Activated naive CD4-positive, alpha-beta T cell treated with anti-CD3 and anti-CD28 coated beads, Interleukin-2, amount 10 ng/mL, durations not matched to agents 7 days and 5 days (primary cell): ENCODE measurements at regions not wholly inside any gene's neighbourhood (a gene's known extent, or its start where the extent isn't known, plus 50 kb on each side); places are given as distances from the start of the nearest gene placed in this dataset.
"Not testable (repeated sequence)": the region's sequence is repeated elsewhere in the genome, so short reads cannot be mapped to it uniquely, and the experiment has no call there.

Experiments used
- CTCF ChIA-PET: fragments of 350-600 bp; sonication (Branson Sonifier 250); formaldehyde crosslinking; loops from one replicate; lab custom pipeline; 2021; ENCODE audit warnings: antibody characterized with exemption; lab: Charles Lee
- DNase-seq: peaks from one replicate; pipeline ENCODE4 v3.0.0-alpha.2; 2020
- H3K27ac Mint-ChIP-seq: one replicate; pipeline ENCODE4 v1.8.0; 2021; ENCODE audit warnings: mild to moderate bottlenecking, moderate library complexity, mixed read lengths
- H3K27me3 Mint-ChIP-seq: one replicate; pipeline ENCODE4 v1.8.0; 2021; ENCODE audit warnings: mild to moderate bottlenecking, mixed read lengths
- H3K36me3 Mint-ChIP-seq: one replicate; pipeline ENCODE4 v1.8.0; 2021; ENCODE audit warnings: mixed read lengths
- H3K4me1 Mint-ChIP-seq: one replicate; pipeline ENCODE4 v1.8.0; 2021; ENCODE audit warnings: mixed read lengths
- H3K4me3 Mint-ChIP-seq: one replicate; pipeline ENCODE4 v1.8.0; 2021; ENCODE audit warnings: mild to moderate bottlenecking, moderate library complexity, mixed read lengths
- H3K9me3 Mint-ChIP-seq: one replicate; pipeline ENCODE4 v1.8.0; 2021; ENCODE audit warnings: mixed read lengths

DNA sequence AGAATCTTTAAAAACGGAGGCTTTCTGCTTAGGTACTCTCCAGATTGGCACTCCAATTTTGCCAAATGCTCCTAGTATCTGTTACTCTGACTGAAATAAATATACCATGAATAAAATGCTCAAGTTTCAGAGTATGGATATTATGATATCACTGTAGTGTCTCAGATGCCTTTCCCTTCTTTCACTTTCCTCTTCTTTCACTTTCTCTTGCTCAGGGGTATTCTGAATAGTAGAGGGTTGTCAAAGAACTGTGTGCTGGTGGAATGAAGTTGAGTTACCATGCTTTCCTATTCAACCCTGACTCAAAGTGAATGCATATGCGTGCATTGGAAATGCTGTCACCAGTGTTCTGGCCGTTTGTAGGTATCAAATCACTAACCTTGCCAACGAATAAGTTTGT is 1015.2 kb upstream of the FANCL start:
- DNase-seq = no peak
- H3K27ac Mint-ChIP-seq = no peak overlapping the region
- H3K27me3 Mint-ChIP-seq = no peaks in the 10 kb centered on the region
- CTCF ChIA-PET = no interaction called here
- H3K36me3 Mint-ChIP-seq = no peaks in the 10 kb centered on the region
- H3K9me3 Mint-ChIP-seq = no peaks in the 10 kb centered on the region
- H3K4me3 Mint-ChIP-seq = no peak overlapping the region
- H3K4me1 Mint-ChIP-seq = no peaks in the 10 kb centered on the region

DNA sequence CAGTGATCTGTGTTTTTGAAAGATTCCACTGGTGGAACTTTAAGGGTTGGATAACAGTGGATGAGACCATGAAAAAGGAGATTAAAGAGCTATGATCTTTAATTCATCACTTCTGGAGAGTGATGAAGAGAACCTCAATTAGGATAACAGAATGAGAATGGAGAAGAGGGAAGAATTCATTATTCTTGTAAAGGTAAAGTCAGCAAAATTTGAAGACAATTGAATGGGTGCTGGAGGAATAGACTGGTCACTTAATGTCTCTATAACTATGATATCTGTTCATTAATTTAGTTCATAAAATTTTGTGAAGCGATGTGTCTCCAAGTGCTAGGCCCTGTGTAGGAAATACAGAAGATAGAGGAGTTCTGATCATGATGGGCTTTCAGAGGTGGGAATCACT is 1013.2 kb upstream of the FANCL start:
- Mint-ChIP-seq H3K36me3 (no peaks in the 10 kb centered on the region), H3K27me3 (no peaks in the 10 kb centered on the region), H3K4me3 (no peak overlapping the region), H3K4me1 (no peaks in the 10 kb centered on the region), H3K27ac (no peak overlapping the region), H3K9me3 (no peaks in the 10 kb centered on the region)
- CTCF ChIA-PET = no interaction called here
- DNase-seq = no peak

GRCh38 chr2:59250307-59250677 is 1009.2 kb upstream of the FANCL start:
- CTCF ChIA-PET = no interaction called here
- Mint-ChIP-seq H3K9me3 (no peaks in the 10 kb centered on the region), H3K36me3 (no peaks in the 10 kb centered on the region), H3K4me3 (no peak overlapping the region), H3K4me1 (no peaks in the 10 kb centered on the region), H3K27ac (no peak overlapping the region), H3K27me3 (no peaks in the 10 kb centered on the region)
- DNase-seq = no peak

DNA sequence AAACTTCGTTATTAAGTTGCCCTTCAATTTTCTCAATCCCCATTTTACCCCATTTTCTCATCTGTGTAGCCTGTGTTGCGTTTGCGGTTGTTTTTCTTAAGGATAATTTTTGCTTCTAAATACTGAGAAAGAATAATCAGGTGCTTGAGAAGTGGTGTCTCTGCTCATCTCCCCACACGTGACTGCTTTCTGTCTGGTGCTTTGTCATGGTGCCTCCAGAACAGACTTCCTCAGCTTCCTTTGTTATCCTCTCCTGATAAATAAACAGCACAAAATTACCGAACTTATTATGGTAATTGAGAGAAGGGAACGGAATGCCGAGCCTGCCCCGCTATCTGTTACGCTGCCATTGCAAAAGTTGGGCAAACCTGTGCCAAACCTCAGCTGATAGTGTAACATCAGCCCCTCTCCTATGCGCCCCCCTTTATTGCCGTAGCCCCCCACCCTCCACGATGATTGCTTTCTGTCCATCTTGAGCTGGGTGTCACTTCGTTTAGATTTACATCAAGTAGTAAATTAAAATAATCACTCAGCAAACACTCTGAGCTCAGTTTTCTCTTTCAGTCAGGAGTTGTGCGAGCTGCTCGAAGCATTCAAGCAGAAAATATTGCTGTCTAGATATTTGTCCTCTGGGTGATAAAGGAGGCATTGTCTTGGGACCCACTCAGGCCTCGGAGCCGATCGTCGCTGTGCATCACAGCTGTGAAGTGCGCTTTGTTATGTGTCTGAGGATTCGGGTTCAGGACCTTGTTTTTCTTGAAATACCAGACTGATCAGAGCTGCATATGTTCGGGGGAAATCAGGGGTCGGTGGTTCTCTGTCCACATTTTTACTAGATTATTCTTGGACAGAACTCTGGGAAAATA is 1008.5 kb upstream of the FANCL start:
- Mint-ChIP-seq H3K36me3 (no peaks in the 10 kb centered on the region), H3K4me1 (no peaks in the 10 kb centered on the region), H3K27me3 (no peaks in the 10 kb centered on the region), H3K9me3 (no peaks in the 10 kb centered on the region), H3K4me3 (no peak overlapping the region), H3K27ac (no peak overlapping the region)
- DNase-seq = no peak
- CTCF ChIA-PET = no interaction called here

DNA sequence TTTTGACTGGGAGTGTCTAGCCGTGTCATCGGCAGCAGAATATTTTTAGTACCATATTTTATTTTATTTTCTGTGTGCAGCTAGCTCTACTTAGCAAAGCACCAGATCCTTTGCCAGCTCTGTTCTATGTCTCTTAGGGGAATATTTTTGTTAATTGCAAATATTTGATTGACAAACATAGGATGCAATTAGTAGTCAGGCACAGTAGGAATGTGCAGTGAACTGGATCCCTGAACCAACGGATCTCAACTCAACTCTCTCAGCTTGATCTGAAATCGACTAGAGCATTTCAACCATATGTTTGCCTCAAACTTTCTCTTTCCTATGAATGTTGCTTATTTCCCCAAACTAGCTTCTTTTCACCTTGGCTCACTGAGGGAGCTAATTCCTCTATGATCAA is 998.0 kb upstream of the FANCL start:
- H3K27me3 Mint-ChIP-seq = no peaks in the 10 kb centered on the region
- no peak for DNase-seq
- H3K9me3 Mint-ChIP-seq = no peaks in the 10 kb centered on the region
- CTCF ChIA-PET = no interaction called here
- no peak overlapping the region for H3K4me3 Mint-ChIP-seq
- H3K4me1 Mint-ChIP-seq = no peaks in the 10 kb centered on the region
- H3K27ac Mint-ChIP-seq = no peak overlapping the region
- H3K36me3 Mint-ChIP-seq = no peaks in the 10 kb centered on the region

DNA sequence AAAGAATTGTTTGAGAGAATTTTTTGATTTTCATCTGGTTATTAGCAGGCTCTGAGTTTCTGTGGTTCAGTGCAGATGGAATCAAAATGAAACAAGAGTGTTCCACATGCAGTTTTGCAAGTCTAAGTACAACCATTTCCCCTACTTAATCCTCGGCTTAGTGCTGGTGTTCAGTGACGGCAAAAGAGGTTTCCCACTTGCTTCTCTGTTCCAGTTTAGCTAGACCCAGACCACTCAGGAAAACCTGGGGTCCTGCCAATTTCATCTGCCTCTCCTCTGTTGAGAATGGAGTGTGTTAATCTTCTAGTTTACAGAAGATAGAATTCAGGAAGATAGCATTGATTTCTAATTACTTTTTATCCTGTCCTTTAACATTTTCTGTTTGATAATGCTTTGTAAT is 996.2 kb upstream of the FANCL start:
- Mint-ChIP-seq H3K27ac (no peak overlapping the region), H3K36me3 (no peaks in the 10 kb centered on the region), H3K9me3 (no peaks in the 10 kb centered on the region), H3K4me3 (no peak overlapping the region), H3K27me3 (no peaks in the 10 kb centered on the region), H3K4me1 (no peaks in the 10 kb centered on the region)
- CTCF ChIA-PET = no interaction called here
- DNase-seq = no peak

- Mint-ChIP-seq H3K4me3 (no peak overlapping the region), H3K36me3 (no peaks in the 10 kb centered on the region), H3K4me1 (no peaks in the 10 kb centered on the region), H3K27me3 (no peaks in the 10 kb centered on the region), H3K27ac (no peak overlapping the region), H3K9me3 (no peaks in the 10 kb centered on the region)
- DNase-seq = no peak
- CTCF ChIA-PET = no interaction called here
Measured at GRCh38 chr2:59236723-59237122, 995.6 kb upstream of the FANCL start.

DNA sequence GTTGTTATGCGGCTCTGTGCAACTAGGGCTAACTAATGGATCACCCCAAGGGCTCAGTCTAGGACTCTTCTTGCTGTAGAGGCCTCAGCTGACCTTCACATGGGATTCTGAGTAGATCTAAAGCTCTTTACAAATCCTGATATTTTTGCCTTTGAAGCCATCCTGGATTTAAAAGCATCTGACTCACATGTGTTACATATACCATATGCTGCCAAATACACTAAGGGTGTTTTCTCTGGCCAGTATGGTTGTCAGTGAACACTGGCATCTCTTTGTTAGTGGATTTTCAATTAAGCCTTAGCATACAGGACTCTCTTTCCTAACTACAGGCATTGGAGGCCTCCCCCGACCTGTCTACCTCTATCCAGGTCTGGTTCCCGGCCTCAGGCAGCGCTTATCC is 992.8 kb upstream of the FANCL start:
- DNase-seq = no peak
- Mint-ChIP-seq H3K36me3 (no peaks in the 10 kb centered on the region), H3K27me3 (no peaks in the 10 kb centered on the region), H3K9me3 (no peaks in the 10 kb centered on the region), H3K4me3 (no peak overlapping the region), H3K27ac (no peak overlapping the region), H3K4me1 (no peaks in the 10 kb centered on the region)
- CTCF ChIA-PET = no interaction called here

DNA sequence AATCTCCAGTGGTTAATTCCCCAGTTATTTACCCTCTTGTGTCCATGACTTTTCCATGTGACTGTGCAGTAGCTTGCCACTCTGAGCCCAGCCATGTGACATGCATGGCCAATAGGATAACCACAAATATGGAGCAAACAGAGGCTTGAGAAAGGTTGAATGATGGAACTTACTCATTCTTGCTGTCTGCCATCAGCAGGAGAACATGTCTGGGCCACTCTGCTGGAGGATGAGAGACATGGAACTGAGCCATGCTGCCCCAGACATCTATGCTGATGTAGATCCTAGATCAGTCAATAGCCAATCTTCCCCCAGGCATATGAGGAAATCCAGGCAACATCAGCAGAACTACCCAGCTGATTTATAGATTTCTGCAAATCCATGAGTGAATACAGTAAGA is 992.3 kb upstream of the FANCL start:
- Mint-ChIP-seq H3K27ac (no peak overlapping the region), H3K36me3 (no peaks in the 10 kb centered on the region), H3K4me3 (no peak overlapping the region), H3K27me3 (no peaks in the 10 kb centered on the region), H3K9me3 (no peaks in the 10 kb centered on the region), H3K4me1 (no peaks in the 10 kb centered on the region)
- no peak for DNase-seq
- CTCF ChIA-PET = no interaction called here

- no peak for DNase-seq
- H3K4me3 Mint-ChIP-seq = no peak overlapping the region
- CTCF ChIA-PET = no interaction called here
- no peaks in the 10 kb centered on the region for H3K36me3 Mint-ChIP-seq
- H3K4me1 Mint-ChIP-seq = no peaks in the 10 kb centered on the region
- no peaks in the 10 kb centered on the region for H3K9me3 Mint-ChIP-seq
- H3K27me3 Mint-ChIP-seq = no peaks in the 10 kb centered on the region
- no peak overlapping the region for H3K27ac Mint-ChIP-seq
Measured at GRCh38 chr2:59232394-59233165, 991.5 kb upstream of the FANCL start.

- DNase-seq, H3K9me3 Mint-ChIP-seq, H3K27me3 Mint-ChIP-seq, CTCF ChIA-PET, H3K36me3 Mint-ChIP-seq, H3K4me3 Mint-ChIP-seq, H3K4me1 Mint-ChIP-seq, H3K27ac Mint-ChIP-seq: not testable (repeated sequence)
Measured at GRCh38 chr2:59226362-59226761, 985.2 kb upstream of the FANCL start.

GRCh38 chr2:59223742-59224141 is 982.6 kb upstream of the FANCL start:
- H3K4me3 Mint-ChIP-seq = no peak overlapping the region
- DNase-seq = no peak
- CTCF ChIA-PET = no interaction called here
- no peaks in the 10 kb centered on the region for H3K4me1 Mint-ChIP-seq
- no peaks in the 10 kb centered on the region for H3K27me3 Mint-ChIP-seq
- H3K36me3 Mint-ChIP-seq = no peaks in the 10 kb centered on the region
- no peaks in the 10 kb centered on the region for H3K9me3 Mint-ChIP-seq
- H3K27ac Mint-ChIP-seq = no peak overlapping the region

DNA sequence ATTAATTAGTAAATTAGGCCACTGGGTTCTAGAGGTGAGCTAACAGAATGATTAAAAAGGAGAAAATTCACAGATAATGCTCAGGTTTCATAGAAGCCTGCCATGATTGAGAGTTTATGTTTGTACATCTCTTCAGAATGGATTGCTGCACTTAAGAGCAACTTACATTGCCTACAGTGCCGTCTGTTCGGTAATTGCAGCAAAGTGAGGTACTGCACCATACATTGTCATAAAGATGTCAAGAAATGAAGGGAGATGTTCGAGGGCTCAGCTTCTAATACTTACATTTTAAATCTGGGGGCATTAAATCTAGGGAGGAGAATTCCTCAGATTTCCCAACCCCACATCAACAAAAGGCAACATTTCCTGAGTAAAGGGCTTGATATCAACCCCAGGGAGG is 976.2 kb upstream of the FANCL start:
- Mint-ChIP-seq H3K36me3 (no peaks in the 10 kb centered on the region), H3K9me3 (no peaks in the 10 kb centered on the region), H3K4me3 (no peak overlapping the region), H3K27ac (no peak overlapping the region), H3K4me1 (no peaks in the 10 kb centered on the region), H3K27me3 (no peaks in the 10 kb centered on the region)
- no peak for DNase-seq
- CTCF ChIA-PET = no interaction called here

DNA sequence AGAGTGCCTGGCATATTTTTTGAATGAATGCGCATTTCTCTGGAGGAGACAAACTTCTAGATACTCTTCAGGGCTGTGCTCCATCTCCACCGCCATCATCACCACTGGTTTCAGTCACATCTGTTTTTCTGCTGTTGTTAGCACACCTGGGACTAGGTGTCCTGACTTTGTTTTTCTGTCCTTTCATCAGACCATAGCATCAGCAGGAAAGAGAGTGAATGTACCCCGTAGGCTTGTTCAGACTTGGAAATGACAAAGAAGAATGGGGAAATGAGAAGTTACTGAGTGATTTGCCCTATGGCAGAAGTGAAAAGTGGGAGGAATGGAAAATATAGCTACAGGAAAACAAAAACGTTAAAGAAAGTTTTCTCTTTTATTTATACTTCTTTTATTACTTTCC is 965.2 kb upstream of the FANCL start:
- no peaks in the 10 kb centered on the region for H3K27me3 Mint-ChIP-seq
- H3K9me3 Mint-ChIP-seq = no peaks in the 10 kb centered on the region
- H3K4me3 Mint-ChIP-seq = no peak overlapping the region
- H3K4me1 Mint-ChIP-seq = no peaks in the 10 kb centered on the region
- H3K27ac Mint-ChIP-seq = no peak overlapping the region
- no peaks in the 10 kb centered on the region for H3K36me3 Mint-ChIP-seq
- no peak for DNase-seq
- CTCF ChIA-PET = no interaction called here

- Mint-ChIP-seq H3K9me3 (no peaks in the 10 kb centered on the region), H3K27ac (no peak overlapping the region), H3K4me3 (no peak overlapping the region), H3K4me1 (no peaks in the 10 kb centered on the region), H3K27me3 (no peaks in the 10 kb centered on the region), H3K36me3 (no peaks in the 10 kb centered on the region)
- DNase-seq = no peak
- CTCF ChIA-PET = no interaction called here
Measured at GRCh38 chr2:59204040-59204439, 962.9 kb upstream of the FANCL start.
